D341Med (cell line): ENCODE measurements at regions not wholly inside any gene's neighbourhood (a gene's known extent, or its start where the extent isn't known, plus 50 kb on each side); places are given as distances from the start of the nearest gene placed in this dataset.

Experiments
- DNase-seq: peaks from one replicate; pipeline ENCODE4 v3.0.0; 2012; ENCODE audit warnings: low spot score

GRCh38 chr1:34330061-34330460 is 153.4 kb downstream of the C1orf94 start:
- DNase-seq, result no peak

- no peak for DNase-seq
Observed at GRCh38 chr1:34331020-34331926, 154.6 kb downstream of the C1orf94 start.

- DNase-seq, result no peak
Observed at GRCh38 chr1:34332996-34333395, 156.3 kb downstream of the C1orf94 start.

GRCh38 chr1:34338871-34339270 is 162.2 kb downstream of the C1orf94 start:
- no peak for DNase-seq

GRCh38 chr1:34341896-34342295 is 165.2 kb downstream of the C1orf94 start:
- DNase-seq, result no peak

DNA sequence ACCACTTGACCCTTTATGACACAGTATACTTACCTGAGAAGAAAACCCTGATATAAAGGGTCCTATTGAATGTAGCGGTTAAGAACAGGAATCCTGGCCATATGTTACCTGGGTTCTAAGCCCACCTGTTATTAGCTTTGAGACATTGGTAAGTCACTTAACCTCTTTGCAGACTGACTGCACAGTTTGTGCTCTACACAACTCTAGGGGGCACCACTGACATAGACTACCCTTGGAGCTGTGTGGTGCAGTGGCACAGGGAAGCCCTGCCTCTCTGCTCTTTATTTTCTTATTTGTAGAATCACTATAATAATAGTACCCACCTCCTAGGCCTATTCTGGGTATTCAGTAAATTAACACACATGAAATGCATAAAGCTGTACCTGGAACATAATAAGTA is 165.6 kb downstream of the C1orf94 start:
- no peak for DNase-seq

DNA sequence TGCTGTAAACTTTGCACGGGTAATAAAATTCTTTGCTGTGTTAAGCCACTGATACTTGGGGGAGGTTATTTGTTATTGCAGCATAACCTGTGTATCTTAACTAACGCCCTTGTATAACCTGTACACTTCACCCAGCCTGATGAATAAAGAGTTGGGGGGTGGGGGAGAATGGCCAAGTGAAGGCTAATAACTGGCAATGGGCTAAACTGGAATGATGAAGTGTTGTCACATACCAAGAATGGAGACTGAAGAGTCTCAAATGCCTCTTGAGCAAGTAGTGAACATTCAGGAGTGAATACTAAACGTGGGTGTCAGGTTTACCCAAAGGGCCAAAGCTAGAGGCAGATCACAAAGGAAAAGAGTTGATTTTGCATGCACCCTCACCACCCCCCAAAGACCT is 169.4 kb downstream of the C1orf94 start:
- DNase-seq, result no peak

GRCh38 chr1:34353409-34353808 is 176.7 kb downstream of the C1orf94 start:
- DNase-seq, result no peak

DNA sequence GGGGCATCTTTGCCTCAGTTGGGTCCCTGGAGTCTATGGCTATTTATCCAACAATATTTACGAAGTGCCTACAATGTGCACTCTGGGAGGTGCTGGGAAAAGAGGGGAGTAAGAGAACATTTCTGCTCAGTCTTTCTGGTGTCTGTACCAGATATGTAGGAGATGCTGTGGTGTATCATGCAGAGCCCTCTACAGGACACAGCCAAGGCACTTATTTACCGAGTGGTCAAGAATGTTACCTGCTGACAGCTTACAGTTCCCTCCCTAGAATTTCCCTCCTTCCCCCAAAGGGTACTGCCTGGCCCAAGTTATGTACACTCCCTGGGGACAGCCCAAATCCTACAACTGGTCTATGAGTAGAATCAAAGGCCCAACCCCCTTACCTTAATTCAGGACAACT is 177.7 kb downstream of the C1orf94 start:
- no peak for DNase-seq

DNA sequence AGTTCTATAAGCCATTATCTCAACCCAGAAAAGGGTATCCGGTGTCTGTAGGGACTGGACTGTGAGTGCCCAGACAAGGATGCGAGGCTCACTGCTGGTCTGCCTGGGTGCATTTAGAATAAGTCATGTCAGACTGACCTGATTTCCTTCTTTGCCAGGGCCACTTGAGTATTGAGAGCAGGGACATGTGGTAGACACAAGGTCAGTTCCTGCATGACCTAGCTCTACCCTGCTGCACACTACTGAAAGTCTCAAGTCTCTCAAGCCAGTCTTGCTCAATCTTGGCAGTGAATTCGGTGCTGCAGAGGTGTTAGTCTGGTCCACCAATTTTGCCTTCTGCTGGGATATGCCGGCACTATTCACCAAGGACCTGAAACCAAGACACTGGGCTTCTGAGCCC is 180.1 kb downstream of the C1orf94 start:
- DNase-seq, result no peak

DNA sequence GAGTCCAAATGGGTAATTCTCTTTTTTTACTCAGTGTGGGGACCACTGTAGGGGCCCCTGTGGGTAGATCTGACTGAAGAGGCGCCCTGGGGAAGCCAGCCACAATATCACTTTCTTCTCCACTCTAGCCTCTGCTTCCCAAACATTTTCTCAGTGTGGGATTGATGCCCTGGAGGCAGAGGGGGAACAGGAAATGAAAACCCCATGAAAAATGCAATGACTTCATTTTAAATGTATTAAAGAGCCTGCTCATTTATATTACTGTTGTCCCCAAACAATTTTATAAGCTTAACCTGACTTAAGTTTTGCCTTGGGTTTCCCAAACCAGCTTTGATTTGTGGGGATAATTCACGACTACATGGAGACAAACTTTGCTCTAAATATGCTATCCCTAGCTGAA is 181.9 kb downstream of the C1orf94 start:
- no peak for DNase-seq

DNA sequence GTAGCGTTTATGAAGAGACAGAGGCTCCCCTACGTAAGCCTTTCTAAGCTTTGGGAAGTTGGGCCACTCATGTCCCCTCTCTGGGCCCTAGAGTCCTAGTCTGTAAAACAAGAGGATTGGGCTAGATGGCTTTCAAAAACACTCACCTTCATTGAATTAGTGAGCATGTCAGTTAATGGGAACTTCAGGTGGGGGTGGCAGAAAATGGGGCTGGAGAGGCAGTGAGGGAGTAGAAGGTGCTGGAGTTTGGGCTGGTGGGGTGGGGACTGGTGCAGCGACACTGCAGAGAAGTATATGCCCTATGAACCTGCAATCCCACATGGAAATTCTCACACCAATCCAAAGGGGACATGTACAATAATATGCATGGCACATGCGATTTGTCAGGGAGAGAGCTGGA is 182.7 kb downstream of the C1orf94 start:
- no peak for DNase-seq

DNA sequence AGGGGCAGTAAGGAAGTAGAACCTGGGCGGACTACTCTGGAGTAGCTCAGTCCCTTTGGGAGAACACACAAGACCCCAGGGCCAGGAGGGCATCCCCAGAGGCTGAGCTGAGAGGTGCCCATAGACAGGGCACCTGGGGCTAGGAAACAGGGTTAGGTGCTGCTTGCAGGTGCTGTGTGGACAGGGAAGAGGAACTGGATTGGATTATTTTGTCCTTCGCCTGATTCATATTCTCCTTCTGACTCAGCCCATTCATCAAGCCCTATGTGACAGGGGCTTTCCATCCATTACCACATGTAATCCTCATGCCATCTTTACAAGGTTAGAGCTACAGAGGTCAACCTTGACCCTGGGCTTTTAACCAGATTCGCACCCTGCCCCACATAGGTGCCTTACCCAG is 183.9 kb downstream of the C1orf94 start:
- no peak for DNase-seq

DNA sequence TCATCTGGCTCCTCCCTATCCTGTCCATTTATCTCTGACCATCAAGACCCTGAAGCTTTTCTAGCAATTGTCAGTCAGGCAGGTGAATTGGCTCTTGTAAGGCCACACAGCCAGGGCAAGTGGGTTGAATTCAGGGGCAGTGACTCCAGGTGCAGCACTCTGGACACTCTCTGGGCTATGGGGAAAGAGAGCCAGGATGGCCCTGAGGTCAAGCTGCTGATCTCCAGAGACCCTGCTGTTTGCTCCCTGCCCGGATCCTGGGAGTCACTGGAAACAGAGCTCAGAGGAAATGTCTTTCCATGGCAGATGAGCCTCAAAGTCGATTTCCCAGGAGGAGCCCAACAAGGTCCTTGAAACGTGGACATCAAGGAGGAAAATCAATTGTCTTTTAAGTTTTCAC is 184.4 kb downstream of the C1orf94 start:
- DNase-seq, result no peak

- no peak for DNase-seq
Observed at GRCh38 chr1:34361781-34362357, 185.2 kb downstream of the C1orf94 start.

DNA sequence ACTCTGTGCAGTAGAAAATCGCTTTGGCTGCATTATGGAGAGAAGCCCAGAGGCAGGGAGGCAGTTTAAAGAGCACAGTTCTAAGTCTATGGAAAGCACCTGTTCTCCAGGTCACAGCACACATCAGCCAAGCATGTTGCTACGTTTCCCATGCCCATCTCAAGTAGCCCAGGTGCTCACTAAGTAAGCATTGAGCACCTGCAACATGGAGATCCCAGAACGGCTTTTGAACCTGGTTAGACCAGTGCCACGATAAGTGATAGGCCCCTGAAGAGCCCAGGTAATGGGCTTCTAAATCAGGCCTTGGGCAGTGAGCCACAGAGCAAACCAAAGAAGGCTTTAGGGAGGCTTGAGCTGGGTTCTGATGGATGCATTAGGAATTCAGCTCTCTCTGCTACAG is 186.2 kb downstream of the C1orf94 start:
- no peak for DNase-seq

- DNase-seq, result no peak
Observed at GRCh38 chr1:34363447-34363846, 186.7 kb downstream of the C1orf94 start.

DNA sequence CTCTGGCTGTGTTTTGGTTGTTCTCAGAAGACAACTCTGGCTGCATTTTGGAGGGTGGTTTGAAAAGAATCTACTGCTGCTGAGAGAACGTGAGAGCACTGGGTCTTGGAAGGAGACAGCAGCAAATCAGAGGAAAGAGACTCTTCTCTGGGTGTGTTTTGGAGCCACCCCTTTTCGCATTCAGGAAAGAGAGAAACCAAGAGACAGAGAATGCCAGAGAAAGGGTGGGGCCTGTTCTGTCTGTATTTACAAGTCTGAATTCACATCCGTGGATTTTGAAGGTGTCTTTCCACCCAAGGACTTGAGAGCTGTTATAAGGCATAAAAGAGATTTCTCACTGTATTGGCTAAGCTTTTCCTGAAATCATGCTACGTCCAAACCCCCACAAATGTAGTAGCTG is 187.2 kb downstream of the C1orf94 start:
- DNase-seq, result no peak

DNA sequence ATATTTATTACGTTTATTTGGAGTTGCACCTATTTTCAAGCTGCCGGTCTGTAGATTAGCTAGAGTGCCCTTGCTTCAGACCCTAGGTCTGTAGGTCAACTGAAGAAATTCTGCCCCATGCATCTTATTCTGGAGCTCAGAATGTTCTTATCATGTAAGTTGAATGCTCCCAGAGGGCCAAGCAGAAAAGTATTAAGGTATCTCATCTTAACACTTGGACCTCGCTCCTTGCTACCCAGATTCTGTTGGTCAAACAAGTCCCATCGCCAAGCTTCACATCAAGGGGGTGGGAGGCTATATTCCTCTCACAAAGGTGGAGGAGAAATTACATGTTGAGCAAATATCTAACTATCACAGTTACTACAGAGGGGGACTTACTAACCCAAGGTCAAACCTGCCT is 187.7 kb downstream of the C1orf94 start:
- no peak for DNase-seq

DNA sequence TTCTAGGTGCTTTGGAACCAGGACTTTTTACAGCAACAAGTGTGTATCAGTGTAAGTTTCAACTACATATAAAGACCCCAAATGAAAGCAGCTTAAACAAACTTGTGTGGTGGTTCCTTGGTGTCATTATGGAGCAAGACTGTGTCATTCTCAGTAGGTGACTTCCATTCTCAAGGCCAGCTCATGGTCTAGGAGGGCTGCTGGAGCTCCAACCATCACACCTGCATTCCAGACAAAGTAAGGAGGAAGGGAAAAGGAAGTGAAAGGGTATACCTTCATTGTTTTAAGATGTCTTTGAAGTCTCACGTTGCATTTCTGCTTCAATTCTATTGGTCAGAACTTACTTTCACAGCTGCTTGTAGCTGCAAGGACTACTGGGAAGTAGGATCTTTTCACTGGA is 188.6 kb downstream of the C1orf94 start:
- DNase-seq, result no peak

- DNase-seq, result no peak
Observed at GRCh38 chr1:34366875-34367624, 190.3 kb downstream of the C1orf94 start.

DNA sequence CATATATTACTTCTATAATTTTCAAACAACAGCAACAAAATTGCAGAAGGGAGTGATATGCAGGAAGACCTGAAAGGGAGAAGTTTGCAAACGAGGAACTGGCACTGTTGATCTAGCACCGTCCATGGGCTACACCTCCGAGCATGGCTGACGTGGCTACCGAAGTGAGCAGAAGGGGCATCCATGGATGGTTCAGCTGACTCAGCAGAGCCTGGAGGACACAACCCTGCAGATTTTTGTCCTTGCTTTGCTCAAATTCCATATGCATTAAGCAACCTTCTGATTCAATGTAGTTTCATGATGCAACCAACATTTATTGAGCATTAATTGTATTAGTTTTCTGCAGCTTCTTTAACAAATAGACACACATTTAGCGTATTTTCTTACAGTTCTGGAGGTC is 191.2 kb downstream of the C1orf94 start:
- DNase-seq, result no peak
